ENCODE measurements at regions not wholly inside any gene's neighbourhood (a gene's known extent, or its start where the extent isn't known, plus 50 kb on each side); places are given as distances from the start of the nearest gene placed in this dataset.

DNA sequence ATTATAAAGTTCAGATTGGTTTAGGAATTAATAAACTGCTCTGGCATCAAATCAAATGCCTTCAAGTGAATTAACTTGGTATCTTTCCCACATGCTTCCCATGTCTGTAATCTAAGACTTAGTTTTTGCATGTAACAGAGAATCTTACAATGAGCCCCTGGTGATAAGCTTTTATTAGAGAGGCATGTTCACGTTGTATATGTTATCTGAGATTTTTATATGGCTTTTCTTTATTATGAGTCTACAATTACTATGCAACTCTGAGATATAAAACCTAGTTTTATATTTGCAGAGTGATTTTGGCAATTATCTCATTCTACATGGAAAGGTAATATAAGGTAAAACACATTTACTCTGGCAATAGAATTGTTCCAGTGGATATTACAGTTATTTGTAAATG lies 1578.4 kb upstream of the IGFBP7 start:
- no peak for DNase-seq (ENCODE audit: low read depth, low spot score)

DNA sequence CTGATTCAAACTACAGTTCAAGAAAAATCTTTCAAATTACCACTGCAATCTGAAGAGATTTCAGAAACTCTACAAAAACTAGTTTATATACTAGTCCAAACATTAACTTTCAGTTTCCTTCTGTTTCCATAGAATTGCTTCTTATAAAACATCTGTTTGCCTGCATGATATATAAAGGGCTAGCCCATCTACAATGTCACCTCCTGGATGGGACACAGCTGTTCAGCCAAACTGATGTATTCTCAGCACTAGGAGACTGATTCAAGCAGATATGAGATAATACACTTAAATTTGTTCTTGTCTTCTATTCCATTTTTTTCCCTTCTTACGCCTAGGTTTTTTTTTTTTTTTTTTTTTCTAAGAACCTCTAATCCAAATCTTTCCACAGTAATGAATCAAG lies 1569.7 kb upstream of the IGFBP7 start:
- DNase-seq (ENCODE audit: low read depth, low spot score) = no peak

DNA sequence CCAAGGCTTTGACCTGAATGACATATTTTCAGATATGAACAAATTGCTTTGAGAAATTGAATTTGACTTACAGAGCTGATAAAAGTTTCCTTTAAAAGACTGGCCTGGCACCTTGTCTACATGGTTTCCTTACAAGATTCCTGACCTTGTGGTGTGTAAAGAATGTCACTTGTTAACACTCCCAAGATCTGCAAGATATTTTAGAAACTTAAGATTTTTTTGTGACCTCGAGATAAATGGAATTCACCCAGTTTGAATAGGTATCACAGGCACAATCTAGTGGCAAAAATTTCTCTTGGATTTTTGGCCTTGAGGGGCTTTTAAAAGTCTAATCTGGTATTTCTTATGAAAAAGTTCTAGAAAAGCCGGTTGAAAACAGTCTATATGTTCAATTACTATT lies 1568.9 kb upstream of the IGFBP7 start:
- DNase-seq (ENCODE audit: low read depth, low spot score) = no peak

DNA sequence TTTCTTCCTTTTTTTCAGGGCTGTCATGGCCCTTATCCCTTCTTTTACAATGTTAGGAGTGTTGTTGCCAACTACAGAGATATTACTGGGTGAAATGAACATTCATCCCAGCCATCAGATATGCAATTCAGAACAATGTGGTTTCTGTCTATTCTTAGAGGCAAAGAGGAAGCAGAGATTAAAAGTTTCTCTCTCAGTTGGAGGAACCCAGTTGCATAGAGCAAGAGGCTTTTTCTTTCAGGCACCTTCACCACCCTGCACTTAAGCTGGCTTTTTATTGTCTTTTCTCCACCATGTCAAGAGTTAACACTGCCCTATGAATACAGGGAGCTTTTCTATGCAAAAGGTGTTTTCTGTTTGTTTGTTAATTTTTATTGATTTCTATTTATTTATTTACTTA lies 1559.6 kb upstream of the IGFBP7 start:
- DNase-seq (ENCODE audit: low read depth, low spot score) = no peak

DNA sequence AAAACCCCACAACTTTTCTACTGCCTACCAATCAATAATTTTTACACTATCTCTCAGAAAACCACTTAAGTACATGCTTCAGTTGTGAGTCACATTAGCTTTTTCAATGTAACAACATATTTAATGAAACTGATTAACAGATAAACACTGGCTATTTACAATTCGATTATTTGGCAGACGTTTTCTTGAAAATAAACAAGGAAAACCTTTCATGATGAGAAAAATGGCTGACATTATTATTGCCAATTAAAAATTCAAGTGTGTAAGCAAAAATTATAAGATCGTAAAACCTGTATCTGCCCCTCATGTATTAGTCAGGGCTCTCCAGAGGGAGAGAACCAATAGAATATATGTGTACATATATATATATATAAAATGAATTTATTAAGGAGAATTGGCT lies 1555.5 kb upstream of the IGFBP7 start:
- no peak for DNase-seq (ENCODE audit: low read depth, low spot score)

DNA sequence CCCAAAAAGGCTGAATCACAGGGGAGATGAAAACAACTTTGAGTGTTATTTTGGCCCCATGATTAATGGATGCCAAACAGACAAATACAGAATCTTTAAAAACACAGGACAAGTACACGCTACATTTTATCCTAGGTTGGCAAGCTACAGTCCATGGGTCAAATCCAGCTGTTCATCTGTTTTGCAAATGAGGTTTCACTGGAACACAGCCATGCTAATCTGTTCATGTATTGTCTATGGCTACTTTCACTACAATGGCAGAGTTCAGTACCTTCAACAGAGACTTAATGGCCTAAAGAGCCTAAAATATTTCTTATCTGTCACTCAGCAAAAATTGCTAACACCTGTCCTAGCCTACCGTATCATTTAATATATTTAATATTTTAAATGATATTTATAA lies 1548.5 kb upstream of the IGFBP7 start:
- DNase-seq (ENCODE audit: low read depth, low spot score) = no peak

DNA sequence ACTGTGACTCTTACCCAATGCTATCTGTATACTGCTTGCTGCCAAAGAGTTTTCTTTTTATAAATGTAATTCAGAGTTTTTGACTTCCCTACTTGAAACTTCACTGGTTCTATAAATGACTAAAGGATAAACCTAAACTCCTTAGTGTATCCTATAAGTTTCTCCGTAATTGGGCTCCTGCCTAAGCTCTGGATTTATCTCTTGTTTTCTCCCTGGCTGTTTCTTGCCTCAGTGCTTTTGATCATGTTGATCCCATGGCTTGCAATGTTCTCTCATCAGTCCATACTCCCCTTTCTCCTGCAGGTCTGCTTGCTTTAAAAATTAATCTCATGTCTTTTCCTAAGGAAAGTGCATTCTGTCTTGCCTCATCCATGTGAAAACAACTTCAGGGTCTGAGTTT lies 1543.1 kb upstream of the IGFBP7 start:
- no peak for DNase-seq (ENCODE audit: low read depth, low spot score)

DNA sequence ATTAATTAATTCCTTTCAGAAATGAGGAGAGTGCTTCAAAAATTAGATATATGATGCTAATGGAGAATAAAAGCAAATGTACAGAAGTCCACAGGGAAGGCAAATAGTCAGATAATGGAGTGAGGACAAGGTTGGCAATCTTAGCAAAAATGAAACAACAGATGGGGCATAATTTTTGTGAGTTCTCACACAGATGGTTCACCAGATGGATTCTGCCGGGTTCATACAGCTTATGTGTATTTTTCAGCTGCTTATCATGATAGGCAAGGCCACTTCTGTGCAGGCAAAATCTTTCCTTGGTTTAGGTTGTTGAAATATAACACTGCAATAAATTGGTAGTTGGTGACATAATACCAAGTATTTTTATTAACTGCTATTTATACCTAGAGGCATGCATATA lies 1539.0 kb upstream of the IGFBP7 start:
- DNase-seq (ENCODE audit: low read depth, low spot score) = no peak

DNA sequence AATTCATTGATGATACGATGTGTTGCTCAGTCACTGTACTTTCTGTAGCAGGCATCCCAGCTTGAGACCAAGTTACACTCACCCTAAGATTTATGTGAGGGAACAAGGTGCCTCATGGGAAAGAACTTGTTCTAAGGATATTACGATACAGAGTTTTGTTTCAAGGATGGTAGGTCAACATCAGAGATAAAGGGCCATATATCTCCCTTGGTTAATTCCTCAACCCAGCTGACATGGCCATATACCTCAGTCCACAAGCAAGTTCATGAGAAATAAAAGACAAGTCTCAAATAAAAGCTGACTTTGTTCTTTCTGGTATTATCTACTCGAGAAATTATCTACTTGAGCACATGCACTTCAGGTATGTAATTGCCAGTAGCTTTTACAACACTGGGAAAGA lies 1535.9 kb upstream of the IGFBP7 start:
- no peak for DNase-seq (ENCODE audit: low read depth, low spot score)

DNA sequence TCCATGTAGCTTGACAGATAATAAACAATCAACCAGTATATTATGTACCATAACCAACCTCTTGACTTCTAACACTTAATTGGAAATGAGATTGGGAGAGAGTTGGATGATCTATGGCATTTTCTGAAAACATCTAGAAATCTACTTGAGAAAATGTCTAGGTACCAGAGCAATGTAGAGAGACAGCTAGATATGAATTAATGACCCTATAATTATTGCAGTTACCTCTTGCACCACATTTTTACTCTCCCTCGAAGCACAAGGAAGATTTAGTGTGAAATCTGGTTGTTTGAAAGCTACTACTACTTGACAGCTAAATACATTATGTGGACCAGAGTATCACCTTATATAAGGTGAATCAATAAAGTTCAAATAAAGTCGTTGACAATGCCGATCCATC lies 1534.4 kb upstream of the IGFBP7 start:
- DNase-seq (ENCODE audit: low read depth, low spot score) = no peak

DNA sequence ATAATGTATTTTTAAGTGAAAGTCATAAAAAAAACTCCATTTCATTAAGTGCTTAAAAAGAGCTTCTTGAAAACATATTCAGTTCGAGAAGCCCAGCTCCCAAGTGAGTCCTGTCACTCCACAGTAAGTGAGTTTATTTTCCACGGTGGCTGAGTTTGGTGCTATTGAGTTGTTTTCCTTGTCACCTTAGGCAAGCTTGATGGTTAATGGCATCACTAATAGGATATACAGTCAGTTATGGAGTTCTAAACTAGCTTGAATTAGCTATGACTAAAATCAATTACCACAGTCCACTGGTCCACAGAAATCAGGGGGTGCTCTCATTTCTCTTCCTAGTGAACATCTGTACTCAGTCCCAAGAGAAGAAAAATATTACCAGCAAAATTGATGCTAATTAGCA lies 1526.2 kb upstream of the IGFBP7 start:
- DNase-seq (ENCODE audit: low read depth, low spot score) = no peak

DNA sequence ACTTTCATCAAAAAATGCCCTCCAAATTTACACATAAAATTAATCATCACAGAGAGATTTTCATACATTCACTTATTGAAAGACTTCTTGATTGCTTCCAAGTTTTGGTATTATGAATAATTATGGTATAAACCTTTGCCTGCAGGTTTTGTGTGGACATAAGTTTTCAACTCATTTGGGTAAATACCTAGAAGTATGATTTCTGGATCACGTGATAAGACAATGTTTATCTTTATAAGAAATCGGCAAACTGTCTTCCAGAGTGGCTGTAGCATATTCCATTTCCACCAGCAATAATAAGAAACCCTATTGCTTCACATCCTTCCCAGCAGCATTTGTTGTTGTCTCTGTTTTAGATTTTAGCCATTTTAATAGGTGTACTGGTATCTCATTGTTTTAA lies 1507.0 kb upstream of the IGFBP7 start:
- DNase-seq (ENCODE audit: low read depth, low spot score) = no peak

DNA sequence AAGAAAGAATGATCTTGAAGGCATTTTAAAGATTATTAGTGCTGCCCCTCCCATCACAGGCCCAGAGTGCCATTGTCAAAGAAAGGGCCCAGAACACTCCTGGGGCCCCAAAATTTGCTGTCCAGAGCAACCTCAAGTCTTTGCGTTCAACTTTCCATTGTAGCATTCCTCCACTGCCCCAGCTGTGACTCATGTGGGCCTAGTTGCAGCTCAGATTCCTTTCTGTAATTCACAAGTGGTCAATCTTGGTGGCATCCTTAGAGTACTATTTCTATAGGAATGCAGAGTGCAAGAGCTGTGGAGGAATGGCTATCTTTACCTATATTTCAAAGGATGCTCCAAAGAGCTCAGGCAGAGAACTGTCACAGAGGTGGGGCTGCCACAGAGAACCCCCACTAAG lies 1500.8 kb upstream of the IGFBP7 start:
- DNase-seq (ENCODE audit: low read depth, low spot score) = no peak

DNA sequence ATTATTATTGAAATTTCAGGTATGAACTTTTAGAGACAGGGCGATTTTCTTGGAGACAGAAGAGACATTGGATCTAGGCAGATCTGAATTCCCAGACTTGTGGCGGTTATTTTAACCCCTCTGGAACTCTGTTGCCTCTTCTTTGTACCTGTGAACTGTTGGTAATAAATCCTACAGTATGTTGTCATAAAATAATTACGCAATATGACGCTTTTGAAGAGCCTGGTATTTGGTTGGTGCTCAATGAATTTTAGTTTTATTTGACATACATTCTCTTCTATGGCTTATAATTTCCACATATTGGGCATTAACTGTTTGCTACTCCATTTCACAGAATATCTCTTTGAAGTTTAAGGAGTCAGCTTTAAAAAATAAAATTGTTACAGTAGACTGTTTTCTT lies 1496.1 kb upstream of the IGFBP7 start:
- DNase-seq (ENCODE audit: low read depth, low spot score) = no peak

DNA sequence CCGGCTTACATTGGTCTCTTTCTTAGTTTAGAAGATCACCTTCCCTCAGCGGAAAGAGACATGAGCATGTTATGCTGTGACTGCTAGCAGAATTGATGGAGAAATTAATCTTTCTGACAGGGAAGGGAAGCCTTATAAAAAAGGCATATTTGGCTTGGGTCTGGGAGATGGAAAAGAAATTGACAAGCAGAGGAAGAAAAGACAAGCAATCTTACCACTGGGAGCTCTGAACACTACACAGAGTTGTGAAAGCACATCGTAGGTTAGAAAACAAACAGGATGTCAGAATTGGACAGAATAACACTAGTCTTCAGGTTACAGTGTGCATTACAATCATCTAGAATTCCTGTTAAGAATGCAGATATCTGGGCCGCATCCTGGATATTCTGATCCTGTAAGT lies 1493.8 kb upstream of the IGFBP7 start:
- DNase-seq (ENCODE audit: low read depth, low spot score) = no peak

DNA sequence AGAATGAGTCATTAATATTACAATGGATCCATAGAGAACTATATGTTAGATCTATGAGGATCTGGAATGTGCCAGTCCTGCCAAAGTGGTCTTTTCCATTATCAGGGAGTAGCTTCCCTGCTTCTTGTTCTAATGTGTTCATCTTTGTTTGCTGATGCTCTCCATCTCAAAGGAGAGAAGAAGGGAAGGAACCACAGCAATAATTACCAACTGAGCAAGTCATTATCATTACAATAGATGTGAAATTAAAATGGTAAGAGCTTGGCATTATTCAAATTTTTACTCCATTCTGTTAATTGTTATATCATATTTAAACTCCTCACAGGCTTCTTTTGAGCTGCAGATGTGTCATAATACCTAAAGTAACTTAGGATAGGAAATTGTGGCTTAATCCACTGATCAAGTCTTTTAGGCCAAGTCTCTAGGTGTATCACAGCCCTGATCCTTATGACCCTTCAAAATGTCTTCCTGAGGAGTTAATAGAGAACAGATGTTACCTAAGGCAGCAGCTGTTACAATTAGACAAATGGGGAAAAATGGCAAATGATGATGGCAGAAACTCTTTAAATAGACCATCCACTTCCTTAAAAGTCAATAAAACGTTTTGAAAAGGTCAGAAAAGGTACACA lies 1492.7 kb upstream of the IGFBP7 start:
- DNase-seq (ENCODE audit: low read depth, low spot score) = no peak

DNA sequence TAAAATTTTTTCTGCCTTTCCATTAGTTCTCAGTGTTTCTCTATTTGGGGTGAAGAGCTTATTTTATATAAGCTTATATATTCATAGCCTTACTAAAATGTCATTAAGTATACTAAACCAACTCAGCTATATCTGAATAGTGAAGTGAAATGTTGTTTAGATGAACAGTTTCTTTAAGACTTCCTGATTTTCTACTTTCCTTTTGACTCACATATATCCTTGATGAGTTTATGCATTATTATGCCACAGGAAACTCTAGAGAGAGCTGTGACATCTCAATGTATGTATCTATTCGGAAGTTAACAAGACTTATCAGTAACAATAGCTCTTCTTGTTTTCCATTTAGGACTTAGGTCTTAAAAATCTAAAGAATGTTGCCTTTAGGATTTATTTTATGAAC lies 1491.8 kb upstream of the IGFBP7 start:
- DNase-seq (ENCODE audit: low read depth, low spot score) = no peak

DNA sequence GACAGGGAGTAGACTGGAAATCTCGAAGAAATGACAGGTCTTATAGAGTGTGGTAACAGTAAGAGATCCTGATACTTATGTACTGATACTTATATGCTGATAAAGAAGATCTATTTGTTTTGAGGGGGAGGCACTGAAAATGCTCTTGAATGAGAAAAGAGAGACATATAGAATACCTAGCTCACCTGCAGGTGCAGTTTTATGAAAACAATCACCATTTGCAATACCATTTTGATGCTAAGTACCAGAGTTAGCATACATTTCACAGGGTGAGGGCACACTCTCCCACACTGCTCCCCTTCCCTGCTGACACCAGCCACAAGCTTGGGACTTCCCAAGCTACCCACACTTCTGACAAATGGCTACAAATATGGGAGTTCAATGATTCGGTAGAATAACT lies 1490.1 kb upstream of the IGFBP7 start:
- DNase-seq (ENCODE audit: low read depth, low spot score) = no peak

DNA sequence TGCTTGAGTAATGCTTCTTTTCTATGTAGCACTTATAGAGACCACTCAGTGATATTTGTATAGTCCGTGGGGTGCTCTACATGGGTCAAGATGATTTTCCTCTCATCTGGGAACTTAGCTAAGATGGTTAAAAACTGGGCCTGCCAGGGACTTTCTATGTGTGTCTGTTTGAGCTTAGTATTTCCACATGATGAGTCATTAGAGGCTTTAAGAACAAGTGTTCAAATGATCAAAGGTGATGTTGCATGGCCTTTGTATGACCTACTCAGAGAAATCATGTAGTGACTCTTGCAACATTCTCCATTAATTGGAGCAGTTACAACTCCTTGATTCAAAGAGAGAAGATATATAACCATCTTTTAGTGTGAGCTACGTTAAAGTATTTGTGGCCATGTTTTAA lies 1480.5 kb upstream of the IGFBP7 start:
- no peak for DNase-seq (ENCODE audit: low read depth, low spot score)

DNA sequence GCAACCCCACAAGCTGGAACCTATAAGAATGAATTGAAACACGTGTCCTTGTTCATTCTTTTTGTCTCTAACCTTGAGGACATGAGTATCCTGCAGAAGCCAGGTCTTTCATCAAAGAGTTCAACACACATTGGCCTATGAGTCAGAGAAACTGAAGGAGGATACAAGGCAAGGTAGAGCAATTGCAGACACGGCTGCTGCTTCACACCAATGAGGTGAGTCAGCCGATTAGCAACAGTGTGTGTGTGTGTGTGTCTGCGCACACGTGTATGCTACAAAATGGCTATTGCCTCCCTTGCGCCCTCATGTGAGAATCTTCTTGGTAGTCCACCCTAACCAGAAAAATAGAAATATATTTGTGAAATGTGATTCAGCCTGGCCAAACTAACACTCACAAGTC lies 1477.7 kb upstream of the IGFBP7 start:
- DNase-seq (ENCODE audit: low read depth, low spot score) = no peak

DNA sequence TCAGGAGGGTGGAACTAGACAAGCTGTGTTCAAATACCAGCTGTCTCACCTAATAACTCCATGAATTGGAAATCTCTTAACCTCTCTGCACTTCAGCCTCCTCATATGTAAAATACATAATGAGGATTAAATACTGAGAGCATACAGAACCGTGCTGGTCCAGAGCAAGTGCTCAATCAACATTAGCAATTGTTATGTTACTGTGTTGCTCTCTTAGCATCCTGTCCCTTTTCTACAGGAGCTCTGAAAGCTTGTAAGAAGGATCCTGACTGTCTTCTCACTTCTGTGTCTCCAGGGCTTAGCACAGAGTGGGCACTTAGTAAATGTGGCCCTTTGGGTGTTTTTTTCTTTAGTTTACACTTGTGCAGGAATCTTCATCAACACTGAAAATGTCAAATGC lies 1456.1 kb upstream of the IGFBP7 start:
- no peak for DNase-seq (ENCODE audit: low read depth, low spot score)

DNA sequence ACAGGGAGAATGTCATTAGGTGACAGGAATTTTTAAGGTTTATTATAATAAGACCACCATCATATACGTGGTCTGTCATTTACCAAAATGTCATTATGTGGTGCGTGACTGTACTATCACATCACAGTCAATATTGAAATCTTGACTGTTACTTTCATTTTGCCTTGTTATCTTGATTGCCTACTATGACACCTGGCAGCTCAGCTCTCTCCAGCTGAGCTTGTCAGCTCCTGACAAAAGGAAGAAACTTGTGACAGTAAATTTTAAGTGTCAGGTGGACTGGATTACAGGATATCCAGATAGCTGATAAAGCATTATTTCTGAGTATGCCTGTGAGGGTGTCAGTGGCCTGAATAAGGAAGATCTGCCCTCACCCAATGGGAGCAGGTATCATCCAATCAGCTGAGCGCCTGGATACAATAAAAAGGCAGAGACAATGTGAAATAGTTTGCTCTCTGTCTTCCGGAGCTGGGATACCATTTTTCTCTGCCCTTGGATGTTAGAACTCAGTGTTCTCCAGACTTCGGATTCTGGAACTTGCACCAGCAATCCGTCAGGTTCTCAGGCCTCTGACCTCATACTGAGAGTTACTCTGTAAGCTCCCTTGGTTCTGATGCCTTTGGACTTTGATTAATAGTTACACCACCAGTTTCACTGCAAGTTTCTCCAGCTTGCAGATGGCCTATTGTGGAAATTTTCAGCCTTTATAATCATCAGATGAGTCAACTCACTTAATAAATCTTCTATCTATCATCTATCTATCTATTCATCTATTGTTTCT lies 1454.7 kb upstream of the IGFBP7 start:
- no peak for DNase-seq (ENCODE audit: low read depth, low spot score)

DNA sequence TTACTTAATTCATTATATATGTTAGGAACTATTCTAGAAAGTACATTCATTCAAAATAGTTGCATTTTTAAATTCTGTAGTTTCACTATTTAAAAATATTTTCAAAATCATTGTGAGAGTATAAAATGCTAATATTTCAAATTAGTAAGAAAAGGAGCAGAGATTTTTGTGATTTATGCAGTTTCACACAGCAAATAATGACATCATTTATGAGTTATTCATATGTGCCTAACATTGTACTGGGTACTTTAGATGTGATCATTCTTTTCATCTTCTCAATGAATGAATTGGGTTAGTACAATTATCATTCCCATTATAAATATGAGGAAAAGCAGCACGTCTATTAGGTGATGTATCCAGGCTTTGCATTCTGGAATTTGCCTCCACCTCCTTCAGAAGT lies 1451.0 kb upstream of the IGFBP7 start:
- no peak for DNase-seq (ENCODE audit: low read depth, low spot score)

DNA sequence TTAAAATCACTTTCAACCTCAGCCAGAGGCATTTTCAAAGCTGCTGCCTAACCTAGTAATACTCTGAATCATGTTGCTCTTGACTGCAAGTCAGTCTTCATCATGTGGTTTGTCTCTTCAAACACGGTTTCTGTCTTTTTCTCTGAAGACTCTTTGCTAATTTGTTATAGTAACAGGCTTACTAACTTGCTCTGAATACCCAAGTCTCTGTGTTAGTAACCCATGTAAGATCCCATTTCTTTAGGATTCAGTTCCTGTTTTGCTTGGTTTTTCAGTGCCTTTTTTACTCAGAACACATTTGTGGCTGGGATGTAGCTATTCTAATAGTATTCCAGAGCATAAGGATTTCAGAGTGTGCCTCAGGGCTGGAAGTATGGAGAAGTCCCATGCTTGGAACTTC lies 1450.6 kb upstream of the IGFBP7 start:
- DNase-seq (ENCODE audit: low read depth, low spot score) = no peak

All from brain pericyte (primary cell).